Subcutaneous abdominal adipose tissue (tissue), 5 donors: ENCODE measurements at regions not wholly inside any gene's neighbourhood (a gene's known extent, or its start where the extent isn't known, plus 50 kb on each side); places are given as distances from the start of the nearest gene placed in this dataset.

ENCODE experiments used
- H3K27ac ChIP-seq: one replicate; pipeline ENCODE4 v1.7.0; 2013; ENCODE audit warnings: low read depth, mild to moderate bottlenecking, inconsistent platforms, low read length, moderate library complexity
- H3K27me3 ChIP-seq, 5 donors: one replicate each; pipeline ENCODE4 v1.7.0; 2013; ENCODE audit warnings: low read length in 5 of 5, inconsistent platforms in 1 of 5; ENCODE audit not compliant: control insufficient read depth in 5 of 5, insufficient read depth in 4 of 5
- H3K36me3 ChIP-seq, 5 donors: one replicate each; pipeline ENCODE4 v1.7.0; 2013; ENCODE audit warnings: low read length in 5 of 5; ENCODE audit not compliant: control insufficient read depth in 5 of 5, insufficient read depth in 5 of 5
- H3K4me1 ChIP-seq, 5 donors: one replicate each; pipeline ENCODE4 v1.7.0; 2013; ENCODE audit warnings: low read length in 5 of 5, mild to moderate bottlenecking in 3 of 5, moderate library complexity in 1 of 5; ENCODE audit not compliant: control insufficient read depth in 5 of 5, insufficient read depth in 5 of 5
- H3K4me3 ChIP-seq, 5 donors: one replicate each; pipeline ENCODE4 v1.7.0; 2013; ENCODE audit warnings: low read length in 5 of 5, low read depth in 1 of 5
- H3K9ac ChIP-seq, 5 donors: one replicate each; pipeline ENCODE4 v1.7.0; 2013; ENCODE audit warnings: low read length in 5 of 5, mild to moderate bottlenecking in 4 of 5, moderate library complexity in 3 of 5
- H3K9me3 ChIP-seq, 5 donors: one replicate each; pipeline ENCODE4 v1.7.0; 2013; ENCODE audit warnings: low read length in 5 of 5; ENCODE audit not compliant: control insufficient read depth in 5 of 5
- donor health status: healthy.
- donor health status: healthy.
- donor health status: healthy.
- donor health status: healthy.
- donor health status: healthy.

DNA sequence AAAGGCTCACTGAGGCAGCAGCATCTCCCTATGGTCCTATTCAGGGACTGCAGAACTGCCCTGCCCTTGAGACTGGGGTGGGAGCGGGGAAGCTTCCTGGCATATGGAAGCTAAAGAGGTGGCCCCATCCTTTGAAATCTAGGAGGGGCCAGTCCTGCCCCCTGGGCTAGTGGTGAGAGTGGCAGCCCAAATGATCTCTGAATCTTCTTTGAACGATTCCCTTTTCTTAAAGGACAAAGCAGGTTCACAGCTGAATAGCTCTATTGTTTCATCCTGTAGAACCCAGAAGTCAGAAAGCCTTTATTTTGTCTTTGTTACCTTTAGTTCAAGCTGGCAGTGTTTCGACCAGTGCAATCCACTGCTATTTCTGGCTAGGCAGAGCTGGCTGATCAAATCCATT is 741.9 kb downstream of the IRX1 start:
- no peak overlapping the region for H3K27ac ChIP-seq
- H3K36me3 ChIP-seq: no peaks in the 10 kb centered on the region
- H3K27me3 ChIP-seq: no peaks in the 10 kb centered on the region
- H3K4me1 ChIP-seq: no peaks in the 10 kb centered on the region
- H3K9me3 ChIP-seq: peaks cover 0 to 5% (median 0%) of the 10 kb centered on the region in 5 donors
- no peak overlapping the region for H3K9ac ChIP-seq
- H3K4me3 ChIP-seq: no peak overlapping the region

GRCh38 chr5:4339949-4340348 is 744.3 kb downstream of the IRX1 start:
- no peak overlapping the region for H3K27ac ChIP-seq
- H3K27me3 ChIP-seq: no peaks in the 10 kb centered on the region
- no peaks in the 10 kb centered on the region for H3K4me1 ChIP-seq
- H3K4me3 ChIP-seq: no peak overlapping the region
- no peaks in the 10 kb centered on the region for H3K36me3 ChIP-seq
- H3K9me3 ChIP-seq: peaks cover 0 to 5% (median 0%) of the 10 kb centered on the region in 5 donors
- H3K9ac ChIP-seq: no peak overlapping the region

DNA sequence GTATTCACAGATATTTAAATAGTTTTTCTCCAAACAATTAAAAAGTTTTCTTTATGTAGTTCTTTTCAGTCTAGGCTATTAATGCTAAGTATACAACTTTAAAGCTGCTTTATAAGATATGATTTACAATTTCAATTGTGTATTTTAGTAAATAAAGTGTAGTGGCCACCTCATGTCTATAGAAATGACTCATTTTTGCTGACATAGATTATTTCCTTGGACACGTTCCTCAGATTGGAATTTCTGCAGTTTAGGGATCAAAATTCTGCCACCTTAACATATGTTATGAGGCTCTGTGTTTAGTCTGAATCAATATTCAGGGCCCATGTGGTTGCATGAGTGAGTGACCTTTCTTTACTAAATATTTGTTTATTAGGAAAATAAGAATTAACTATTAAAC is 750.2 kb downstream of the IRX1 start:
- Histone ChIP-seq H3K9me3 (no peaks in the 10 kb centered on the region), H3K4me1 (no peaks in the 10 kb centered on the region), H3K9ac (no peak overlapping the region), H3K27me3 (no peaks in the 10 kb centered on the region), H3K4me3 (no peak overlapping the region), H3K36me3 (no peaks in the 10 kb centered on the region), H3K27ac (no peak overlapping the region)

DNA sequence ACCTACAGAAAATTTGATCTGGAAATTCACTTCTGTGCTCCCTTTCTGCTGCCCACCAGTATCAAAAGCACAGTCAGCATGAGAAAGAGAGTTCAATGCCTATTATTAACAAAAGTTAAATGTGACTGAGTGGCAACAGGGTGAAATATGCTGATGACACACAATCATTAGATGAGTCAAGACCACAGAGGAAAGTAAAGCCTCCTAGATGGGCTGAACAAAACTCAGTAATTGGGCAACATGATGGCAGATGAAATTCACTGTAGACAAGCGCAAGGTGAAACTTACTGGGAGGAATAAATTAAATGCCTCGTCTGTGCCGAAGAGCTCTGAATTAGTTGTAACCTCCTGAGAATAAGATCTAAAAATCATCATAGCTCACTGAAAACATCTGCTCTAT is 752.8 kb downstream of the IRX1 start:
- H3K4me3 ChIP-seq: no peak overlapping the region
- H3K9me3 ChIP-seq: peaks cover 0 to 4% (median 0%) of the 10 kb centered on the region in 5 donors
- no peaks in the 10 kb centered on the region for H3K36me3 ChIP-seq
- no peak overlapping the region for H3K27ac ChIP-seq
- H3K27me3 ChIP-seq: no peaks in the 10 kb centered on the region
- H3K9ac ChIP-seq: no peak overlapping the region
- H3K4me1 ChIP-seq: no peaks in the 10 kb centered on the region

DNA sequence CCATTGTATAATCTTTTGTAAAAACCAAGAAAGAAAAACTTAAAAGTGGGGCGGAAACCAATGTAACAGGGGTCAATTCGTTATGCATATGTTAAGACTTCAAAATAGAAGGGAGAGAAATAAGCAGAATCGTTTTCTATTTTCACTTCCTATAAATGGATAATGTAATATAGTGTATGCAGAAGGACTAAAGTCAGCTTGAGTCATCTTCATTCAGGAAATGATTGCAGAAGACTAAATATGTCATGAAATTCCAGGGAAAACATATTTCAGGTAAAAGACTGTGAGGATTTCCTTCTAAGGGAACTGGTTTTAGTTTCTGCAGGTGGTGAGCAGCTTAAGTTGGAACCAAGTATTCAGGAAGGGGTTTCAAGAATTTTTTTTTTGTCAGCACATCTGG is 753.3 kb downstream of the IRX1 start:
- H3K36me3 ChIP-seq: no peaks in the 10 kb centered on the region
- no peaks in the 10 kb centered on the region for H3K27me3 ChIP-seq
- H3K4me1 ChIP-seq: no peaks in the 10 kb centered on the region
- H3K27ac ChIP-seq: no peak overlapping the region
- H3K4me3 ChIP-seq: no peak overlapping the region
- H3K9me3 ChIP-seq: peaks cover 0 to 4% (median 2%) of the 10 kb centered on the region in 5 donors
- H3K9ac ChIP-seq: no peak overlapping the region

DNA sequence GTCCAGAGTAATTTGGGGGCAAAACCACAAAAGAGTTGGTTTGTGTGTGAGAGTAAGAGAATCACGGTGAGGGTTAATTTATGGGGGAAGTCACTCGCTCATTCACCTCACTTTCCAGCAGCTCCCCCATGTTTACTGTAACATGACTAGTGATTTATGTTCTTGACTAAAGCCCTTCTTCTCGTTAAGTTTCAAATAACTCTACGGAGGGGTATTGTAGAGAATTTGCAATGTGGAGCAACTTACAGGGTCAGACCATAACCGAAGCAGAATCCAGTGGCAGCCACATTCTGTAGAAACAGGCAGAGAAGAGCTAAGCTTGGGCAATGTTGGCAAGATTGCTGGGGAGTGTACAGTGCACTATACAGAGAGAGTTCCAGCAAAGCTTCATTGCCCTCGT is 760.6 kb downstream of the IRX1 start:
- Histone ChIP-seq H3K27ac (no peak overlapping the region), H3K4me1 (no peaks in the 10 kb centered on the region), H3K9ac (no peak overlapping the region)

DNA sequence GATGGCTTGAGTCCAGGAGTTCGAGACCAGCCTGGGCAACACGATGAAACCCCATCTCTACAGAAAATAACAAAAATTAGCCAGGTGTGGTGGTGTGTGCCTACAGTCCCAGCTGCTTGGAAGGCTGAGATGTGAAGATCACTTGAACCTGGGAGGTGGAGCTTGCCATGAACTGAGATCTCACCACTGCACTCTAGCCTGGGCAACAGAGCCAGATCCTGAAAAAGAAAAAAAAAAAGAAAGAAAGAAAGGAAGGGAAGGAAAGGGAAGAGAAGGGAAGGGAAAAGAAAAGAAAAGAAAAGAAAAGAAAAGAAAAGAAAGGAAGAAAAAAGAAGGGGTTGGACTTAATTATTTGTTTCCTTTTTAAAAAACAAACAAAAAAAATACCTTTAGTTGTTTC is 764.2 kb downstream of the IRX1 start:
- H3K27me3 ChIP-seq: peaks cover 0 to 6% (median 0%) of the 10 kb centered on the region in 5 donors
- no peak overlapping the region for H3K4me3 ChIP-seq
- H3K9ac ChIP-seq: no peak overlapping the region
- H3K36me3 ChIP-seq: no peaks in the 10 kb centered on the region
- H3K27ac ChIP-seq: no peak overlapping the region
- H3K4me1 ChIP-seq: no peaks in the 10 kb centered on the region
- H3K9me3 ChIP-seq: no peaks in the 10 kb centered on the region

More for the DNA sequence above, 760.6 kb downstream of the IRX1 start:
- no peak overlapping the region for H3K4me3 ChIP-seq
- H3K9me3 ChIP-seq: peaks cover 0 to 4% (median 2%) of the 10 kb centered on the region in 5 donors
- H3K36me3 ChIP-seq: no peaks in the 10 kb centered on the region
- H3K27me3 ChIP-seq: peaks cover 0 to 6% (median 0%) of the 10 kb centered on the region in 5 donors

DNA sequence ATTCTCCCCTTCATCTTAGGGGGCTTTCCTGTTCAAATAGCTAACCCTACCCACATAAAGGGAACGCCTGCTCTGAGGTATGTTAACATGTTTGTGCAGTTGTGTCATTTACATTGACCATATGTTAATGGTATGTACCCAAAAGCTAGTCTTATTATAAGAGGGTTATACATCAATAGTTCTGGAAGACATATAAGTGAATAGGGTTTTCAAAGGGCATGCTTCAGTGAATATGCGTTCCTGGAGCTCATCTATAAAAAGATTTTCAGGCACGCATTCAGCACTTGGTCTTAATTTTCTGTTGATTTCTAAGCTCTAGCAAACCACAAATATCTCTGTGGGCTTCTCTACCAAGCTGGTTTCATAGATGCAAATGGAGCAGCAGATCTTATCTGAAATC is 766.1 kb downstream of the IRX1 start:
- peaks cover 0 to 4% (median 0%) of the 10 kb centered on the region in 5 donors for H3K27me3 ChIP-seq
- H3K4me3 ChIP-seq: no peak overlapping the region
- no peak overlapping the region for H3K9ac ChIP-seq
- H3K36me3 ChIP-seq: no peaks in the 10 kb centered on the region
- H3K4me1 ChIP-seq: no peaks in the 10 kb centered on the region
- no peaks in the 10 kb centered on the region for H3K9me3 ChIP-seq
- H3K27ac ChIP-seq: no peak overlapping the region

- Histone ChIP-seq H3K27me3 (peaks cover 0 to 4% (median 0%) of the 10 kb centered on the region in 5 donors), H3K36me3 (no peaks in the 10 kb centered on the region), H3K4me1 (no peaks in the 10 kb centered on the region), H3K9ac (no peak overlapping the region), H3K27ac (no peak overlapping the region), H3K4me3 (no peak overlapping the region), H3K9me3 (no peaks in the 10 kb centered on the region)
Measured at GRCh38 chr5:4362411-4362810, 766.8 kb downstream of the IRX1 start.

GRCh38 chr5:4363045-4363444 is 767.4 kb downstream of the IRX1 start:
- Histone ChIP-seq H3K9ac (no peak overlapping the region), H3K27me3 (no peaks in the 10 kb centered on the region), H3K36me3 (no peaks in the 10 kb centered on the region), H3K27ac (no peak overlapping the region), H3K9me3 (no peaks in the 10 kb centered on the region), H3K4me1 (no peaks in the 10 kb centered on the region), H3K4me3 (no peak overlapping the region)

- Histone ChIP-seq H3K9me3 (no peaks in the 10 kb centered on the region), H3K9ac (no peak overlapping the region), H3K4me3 (no peak overlapping the region), H3K27me3 (no peaks in the 10 kb centered on the region), H3K36me3 (no peaks in the 10 kb centered on the region), H3K27ac (no peak overlapping the region), H3K4me1 (peaks cover 0 to 2% (median 0%) of the 10 kb centered on the region in 5 donors)
Measured at GRCh38 chr5:4366628-4367027, 771.0 kb downstream of the IRX1 start.
